GM12878 (cell line): ENCODE measurements at regions not wholly inside any gene's neighbourhood (a gene's known extent, or its start where the extent isn't known, plus 50 kb on each side); places are given as distances from the start of the nearest gene placed in this dataset.

Experiments
- ATAC-seq: fragments of 200-7000 bp; cut with Tn5 transposase; 3 replicates; pipeline ENCODE4 v1.9.1; 2020; ENCODE audit warnings: mild to moderate bottlenecking, moderate library complexity
- BruUV-seq: library from RNA; stranded (reverse); fragments of 400-500 nt; replicated peaks from 2 replicates; lab custom pipeline; 2021; lab: Mats Ljungman, UMichigan
- CTCF ChIA-PET: fragments of 300-600 bp; sonication (Branson Sonifier 250); formaldehyde crosslinking; extraction: SDS; loops from one replicate; lab custom pipeline; 2021; ENCODE audit warnings: inconsistent platforms; lab: Yijun Ruan, JAX
- POLR2A ChIA-PET: fragments of 350-600 bp; formaldehyde crosslinking; extraction: SDS; loops from one replicate; lab custom pipeline; 2021; ENCODE audit warnings: inconsistent platforms; lab: Charles Lee
- RAD21 ChIA-PET: fragments of 300-600 bp; sonication (Branson Sonifier 250); formaldehyde crosslinking; loops from one replicate; lab custom pipeline; 2023; ENCODE audit warnings: antibody characterized with exemption; ENCODE audit not compliant: unreplicated experiment; lab: Charles Lee
- SMC1A ChIA-PET: fragments of 300-600 bp; sonication (Branson Sonifier 250); formaldehyde crosslinking; loops from one replicate; lab custom pipeline; 2023; ENCODE audit not compliant: unreplicated experiment, uncharacterized antibody; lab: Charles Lee
- DNase-seq: peaks from one replicate; pipeline ENCODE4 v3.0.0-alpha.2; 2011; ENCODE audit warnings: low read depth, low spot score
- FAIRE-seq: peaks from 3 replicates; lab custom pipeline; 2011; peaks lifted over from hg19 to GRCh38; lab: Jason Lieb, UNC
- H2AFZ ChIP-seq: 2 replicates; pipeline ENCODE4 v1.6.0; 2011; ENCODE audit warnings: low read depth, low read length, control low read depth; ENCODE audit not compliant: control insufficient read depth
- H3K27ac ChIP-seq: 2 replicates; pipeline ENCODE4 v1.5.1; 2011; ENCODE audit warnings: control low read depth; ENCODE audit not compliant: control insufficient read depth, insufficient read depth
- H3K27me3 ChIP-seq, 2 experiments: replicated peaks in 1 of 2; 2 replicates each; pipeline versions ENCODE4 v1.6.0 to v1.6.1; 2011; ENCODE audit warnings: low read length in 1 of 2; ENCODE audit not compliant: control insufficient read depth in 2 of 2, insufficient read depth in 2 of 2
- H3K36me3 ChIP-seq, 2 experiments: 2 replicates each; pipeline ENCODE4 v1.5.1; 2011; ENCODE audit warnings: low read length in 1 of 2; ENCODE audit not compliant: control insufficient read depth in 2 of 2, insufficient read depth in 2 of 2
- H3K4me1 ChIP-seq: 2 replicates; pipeline ENCODE4 v1.6.1; 2011; ENCODE audit warnings: mild to moderate bottlenecking, low read length, moderate library complexity, mixed read lengths; ENCODE audit not compliant: control insufficient read depth, insufficient read depth
- H3K4me2 ChIP-seq: 2 replicates; pipeline ENCODE4 v1.6.0; 2011; ENCODE audit warnings: control low read depth; ENCODE audit not compliant: control insufficient read depth, insufficient read depth
- H3K4me3 ChIP-seq: fragments of 200-600 bp; sonication (generic); 2 replicates; pipeline ENCODE4 v1.5.1; 2016
- H3K79me2 ChIP-seq: 2 replicates; pipeline ENCODE4 v1.6.0; 2011; ENCODE audit warnings: low read length; ENCODE audit not compliant: control insufficient read depth, insufficient read depth
- H3K9ac ChIP-seq: 2 replicates; pipeline ENCODE4 v1.8.0; 2011; ENCODE audit warnings: low read length, control low read depth, mixed read lengths; ENCODE audit not compliant: control insufficient read depth, insufficient read depth
- H3K9me3 ChIP-seq: replicated peaks from 3 replicates; pipeline ENCODE4 v1.5.1; 2011; ENCODE audit warnings: mild to moderate bottlenecking, low read length; ENCODE audit not compliant: control insufficient read depth, insufficient read depth
- H4K20me1 ChIP-seq: 2 replicates; pipeline ENCODE4 v1.6.0; 2011; ENCODE audit not compliant: control insufficient read depth, insufficient read depth
- BACH1 ChIP-seq: fragments of 450-650 bp; IDR thresholded peaks from 2 replicates; pipeline ENCODE4 v1.6.1; 2017; ENCODE audit warnings: mild to moderate bottlenecking, borderline replicate concordance
- BHLHE40 ChIP-seq, 2 experiments: fragments of 450-650 bp in 1 of 2; IDR thresholded peaks; 2 replicates each; pipeline ENCODE4 v1.6.1; 2011 to 2017; ENCODE audit warnings: low read depth in 2 of 2, borderline replicate concordance in 1 of 2, improper control_type of control experiment in 1 of 2, low read length in 1 of 2, mild to moderate bottlenecking in 1 of 2
- ESRRA ChIP-seq: IDR thresholded peaks from 2 replicates; pipeline ENCODE4 v1.6.1; 2012; ENCODE audit warnings: mild to moderate bottlenecking, low read length, improper control_type of control experiment
- GABPA ChIP-seq: IDR thresholded peaks from 2 replicates; pipeline ENCODE4 v1.6.1; 2014; ENCODE audit warnings: antibody characterized with exemption, low read depth, mild to moderate bottlenecking, inconsistent platforms
- IRF3 ChIP-seq: fragments of 450-650 bp; IDR thresholded peaks from 2 replicates; pipeline ENCODE4 v1.6.1; 2014; ENCODE audit warnings: mild to moderate bottlenecking
- IRF5 ChIP-seq: fragments of 450-650 bp; IDR thresholded peaks from 2 replicates; pipeline ENCODE4 v1.6.1; 2017; ENCODE audit warnings: borderline replicate concordance
- KLF5 ChIP-seq: fragments of 450-650 bp; IDR thresholded peaks from 2 replicates; pipeline ENCODE4 v1.6.1; 2014; ENCODE audit warnings: mild to moderate bottlenecking; ENCODE audit not compliant: partially characterized antibody
- LARP7 ChIP-seq: fragments of 450-650 bp; IDR thresholded peaks from 2 replicates; pipeline ENCODE4 v1.6.1; 2017; ENCODE audit warnings: mild to moderate bottlenecking
- MEF2B ChIP-seq: fragments of 450-650 bp; IDR thresholded peaks from 2 replicates; pipeline ENCODE4 v1.6.1; 2018; ENCODE audit warnings: mild to moderate bottlenecking, moderate library complexity; ENCODE audit not compliant: partially characterized antibody, poor library complexity, severe bottlenecking
- MLLT1 ChIP-seq: fragments of 450-650 bp; IDR thresholded peaks from 2 replicates; pipeline ENCODE4 v1.6.1; 2016; ENCODE audit warnings: mild to moderate bottlenecking
- PBX3 ChIP-seq: IDR thresholded peaks from 2 replicates; pipeline ENCODE4 v1.6.1; 2011; ENCODE audit warnings: mild to moderate bottlenecking, low read depth, low read length, moderate library complexity; ENCODE audit not compliant: insufficient replicate concordance
- RBBP5 ChIP-seq: fragments of 200-600 bp; sonication (generic); conservative IDR thresholded peaks from 2 replicates; pipeline ENCODE4 v1.6.1; 2016
- RUNX3 ChIP-seq: IDR thresholded peaks from 2 replicates; pipeline ENCODE4 v1.6.1; 2012; ENCODE audit warnings: low read length, inconsistent platforms
- SPI1 ChIP-seq: IDR thresholded peaks from 2 replicates; pipeline ENCODE4 v1.6.1; 2011; ENCODE audit warnings: low read depth, mild to moderate bottlenecking, low read length, moderate library complexity, borderline replicate concordance; ENCODE audit not compliant: insufficient read depth
- SREBF1 ChIP-seq: IDR thresholded peaks from 2 replicates; pipeline ENCODE4 v1.6.1; 2012; ENCODE audit warnings: mild to moderate bottlenecking, low read length
- USF2 ChIP-seq: IDR thresholded peaks from 2 replicates; pipeline ENCODE4 v1.6.1; 2011; ENCODE audit warnings: low read depth, low read length, improper control_type of control experiment, borderline replicate concordance
- ZNF622 ChIP-seq: fragments of 450-650 bp; IDR thresholded peaks from 2 replicates; pipeline ENCODE4 v1.6.1; 2017; ENCODE audit warnings: mild to moderate bottlenecking, inconsistent platforms
- WGBS: methylation state at CpG from one replicate; pipeline ENCODE4 v1.1.6; 2016; ENCODE audit warnings: low lambda C conversion rate; ENCODE audit not compliant: insufficient replicate concordance, insufficient coverage; ENCODE audit errors: missing lambda C conversion rate; 5-methylcytosine and 5-hydroxymethylcytosine counted together
- in situ Hi-C: fragments of 300-500 bp; cut with MboI; formaldehyde crosslinking; loops from 9 replicates; pipeline ENCODE4 v1.14.3; 2018; ENCODE audit warnings: mixed read lengths
- intact Hi-C: fragments of 100-400 bp; cut with micrococcal nuclease; formaldehyde crosslinking; loops from one replicate; pipeline ENCODE4 v1.14.2; 2022; ENCODE audit not compliant: unreplicated experiment

- H2AFZ ChIP-seq: no peak overlapping the region; the same call in 1 of the 2 replicates
- H3K9me3 ChIP-seq: no peaks in the 10 kb centered on the region
- no peak overlapping the region for H3K9ac ChIP-seq
- POLR2A ChIA-PET: interaction anchor here (2.1 kb wide), 1 partner anchor 68 kb away, joined by 6 read pairs; no protein-coding TSS in a partner anchor
- peaks cover 2% of the 10 kb centered on the region for H3K79me2 ChIP-seq
- in situ Hi-C loops (loop anchor here (25.0 kb wide), 1 partner anchor 409 kb away; no protein-coding TSS in a partner anchor), intact Hi-C loops (loop anchor here (1.0 to 10.0 kb wide), 3 partner anchors 144 to 976 kb away; no protein-coding TSS in a partner anchor)
- no peaks in the 10 kb centered on the region for H3K36me3 ChIP-seq
- RAD21 ChIA-PET: interaction anchor here (0.6 to 2.3 kb wide), 8 partner anchors 33 to 824 kb away, joined by 3 to 23 read pairs (median 4); no protein-coding TSS in a partner anchor
- peaks cover 36% of the 10 kb centered on the region for H3K4me1 ChIP-seq
- no peak overlapping the region for H3K4me3 ChIP-seq
- no peaks in the 10 kb centered on the region for H4K20me1 ChIP-seq
- H3K4me2 ChIP-seq: peak overlapping the region; percentile 5; the same call in 1 of the 2 replicates
- BruUV-seq: no TSS peak
- H3K27ac ChIP-seq: no peak overlapping the region; the same call in 1 of the 2 replicates
- ATAC-seq (no peak), FAIRE-seq (no peak), DNase-seq (no peak)
- CTCF ChIA-PET: interaction anchor here (1.1 to 9.2 kb wide), 9 partner anchors 9 to 602 kb away, joined by 3 to 94 read pairs (median 3); no protein-coding TSS in a partner anchor
- SMC1A ChIA-PET: interaction anchor here (0.6 to 7.1 kb wide), 14 partner anchors 8 to 555 kb away, joined by 3 to 55 read pairs (median 4); no protein-coding TSS in a partner anchor
- WGBS: 92% methylated on average over 2 of the region's 2 CpGs
- no peaks in the 10 kb centered on the region for H3K27me3 ChIP-seq
- TF ChIP-seq PBX3 (no peak), BHLHE40 (IDR thresholded peaks at IDR 0.05; ENCODE audit: borderline replicate concordance in 1 of 2, low read depth in 2 of 2, low read length in 1 of 2) (no peak), MLLT1 (no peak), SPI1 (no peak), RBBP5 (no peak), IRF5 (no peak), GABPA (no peak), BACH1 (no peak), IRF3 (no peak), USF2 (no peak), LARP7 (no peak), SREBF1 (no peak), ZNF622 (no peak), MEF2B (no peak), ESRRA (no peak), KLF5 (no peak), RUNX3 (no peak)
These were observed 144.2 kb upstream of the SMARCA2 start for GRCh38 chr9:1870915-1871314.
